Neural cell (in vitro differentiated cells): ENCODE measurements at regions not wholly inside any gene's neighbourhood (a gene's known extent, or its start where the extent isn't known, plus 50 kb on each side); places are given as distances from the start of the nearest gene placed in this dataset.

Source experiments
- CTCF ChIP-seq: fragments of 450-650 bp; IDR thresholded peaks from 2 replicates; pipeline ENCODE4 v1.5.1; 2014; ENCODE audit warnings: antibody characterized with exemption, mild to moderate bottlenecking, moderate library complexity; ENCODE audit not compliant: poor library complexity, severe bottlenecking
- EZH2 ChIP-seq: fragments of 200-600, 300-800 bp; shearing (Covaris generic), sonication (generic); IDR thresholded peaks from 2 replicates; pipeline ENCODE4 v1.6.1; 2014; ENCODE audit warnings: antibody characterized with exemption, low read length, borderline replicate concordance, mild to moderate bottlenecking; ENCODE audit not compliant: insufficient read depth, poor library complexity, severe bottlenecking
- POLR2AphosphoS5 ChIP-seq: IDR thresholded peaks from 2 replicates; pipeline ENCODE4 v1.6.1; 2012

- TF ChIP-seq CTCF (no peak), POLR2AphosphoS5 (no peak), EZH2 (no peak)
These were observed 1381.8 kb downstream of the EFNA5 start for GRCh38 chr5:106288979-106289378.
